ENCODE measurements at regions not wholly inside any gene's neighbourhood (a gene's known extent, or its start where the extent isn't known, plus 50 kb on each side); places are given as distances from the start of the nearest gene placed in this dataset.

GRCh38 chr4:104589264-104589868 is 94.7 kb upstream of the CXXC4 start:
- H3K4me1 ChIP-seq (ENCODE audit: control insufficient read depth, insufficient read depth, low read length), result peaks cover 12% of the 10 kb centered on the region
- TF ChIP-seq CTCF (conservative IDR thresholded peaks at IDR 0.05), result no peak
- H3K4me3 Mint-ChIP-seq, result no peak overlapping the region
- no peaks in the 10 kb centered on the region for H3K9me3 Mint-ChIP-seq
- no peaks in the 10 kb centered on the region for H3K27me3 Mint-ChIP-seq (ENCODE audit: insufficient read depth)
- no peaks in the 10 kb centered on the region for H3K27me3 ChIP-seq (ENCODE audit: control insufficient read depth, insufficient read depth, low read length, poor library complexity, severe bottlenecking)
- no peak overlapping the region for H3K27ac Mint-ChIP-seq
- no peak overlapping the region for H3K9ac ChIP-seq (ENCODE audit: extremely low read depth, low read length, poor library complexity, severe bottlenecking)
- no peaks in the 10 kb centered on the region for H3K36me3 Mint-ChIP-seq (ENCODE audit: low read depth)
- H3K4me1 Mint-ChIP-seq, result peaks cover 35% of the 10 kb centered on the region
- DNase-seq, result no peak
- WGBS, 2 experiments (ENCODE audit: insufficient coverage in 1 of 2, insufficient read length in 1 of 2), result 88% methylated on average over 1 of the region's 1 CpG; no CpG with 5 or more reads in 1 of the 2 experiments
- no peak overlapping the region for H3K27ac ChIP-seq (ENCODE audit: low read depth, low read length)
- no peaks in the 10 kb centered on the region for H3K9me3 ChIP-seq (ENCODE audit: control insufficient read depth, low read length)
- no peak overlapping the region for H3K4me3 ChIP-seq (ENCODE audit: low read length)
- no peaks in the 10 kb centered on the region for H3K36me3 ChIP-seq (ENCODE audit: control insufficient read depth, insufficient read depth, low read length)

GRCh38 chr4:104591510-104591911 is 96.8 kb upstream of the CXXC4 start:
- no peaks in the 10 kb centered on the region for H3K27me3 Mint-ChIP-seq (ENCODE audit: insufficient read depth)
- TF ChIP-seq CTCF (conservative IDR thresholded peaks at IDR 0.05), result no peak
- H3K9me3 Mint-ChIP-seq, result no peaks in the 10 kb centered on the region
- no peaks in the 10 kb centered on the region for H3K36me3 Mint-ChIP-seq (ENCODE audit: low read depth)
- H3K27ac Mint-ChIP-seq, result peak overlapping the region; percentile 94
- peak overlapping the region; percentile 62 for H3K4me3 ChIP-seq (ENCODE audit: low read length)
- peaks cover 12% of the 10 kb centered on the region for H3K4me1 ChIP-seq (ENCODE audit: control insufficient read depth, insufficient read depth, low read length)
- peak overlapping the region; percentile 34 for H3K4me3 Mint-ChIP-seq
- H3K4me1 Mint-ChIP-seq, result peaks cover 35% of the 10 kb centered on the region
- no peaks in the 10 kb centered on the region for H3K36me3 ChIP-seq (ENCODE audit: control insufficient read depth, insufficient read depth, low read length)
- WGBS, 2 experiments (ENCODE audit: insufficient coverage in 1 of 2, insufficient read length in 1 of 2), result 19 to 21% methylated on average over 2 of the region's 2 CpGs
- H3K27ac ChIP-seq (ENCODE audit: low read depth, low read length), result peak overlapping the region; percentile 74
- DNase-seq, result peak; percentile 92
- no peaks in the 10 kb centered on the region for H3K9me3 ChIP-seq (ENCODE audit: control insufficient read depth, low read length)
- H3K9ac ChIP-seq (ENCODE audit: extremely low read depth, low read length, poor library complexity, severe bottlenecking), result peak overlapping the region; percentile 73
- H3K27me3 ChIP-seq (ENCODE audit: control insufficient read depth, insufficient read depth, low read length, poor library complexity, severe bottlenecking), result no peaks in the 10 kb centered on the region

- Histone ChIP-seq H3K4me1 (ENCODE audit: control insufficient read depth, insufficient read depth, low read length) (peaks cover 12% of the 10 kb centered on the region), H3K4me3 (ENCODE audit: low read length) (peak overlapping the region; percentile 62), H3K36me3 (ENCODE audit: control insufficient read depth, insufficient read depth, low read length) (no peaks in the 10 kb centered on the region), H3K9ac (ENCODE audit: extremely low read depth, low read length, poor library complexity, severe bottlenecking) (peak overlapping the region; percentile 73), H3K9me3 (ENCODE audit: control insufficient read depth, low read length) (no peaks in the 10 kb centered on the region), H3K27ac (ENCODE audit: low read depth, low read length) (peak overlapping the region; percentile 74), H3K27me3 (ENCODE audit: control insufficient read depth, insufficient read depth, low read length, poor library complexity, severe bottlenecking) (no peaks in the 10 kb centered on the region)
- Mint-ChIP-seq H3K4me1 (peaks cover 35% of the 10 kb centered on the region), H3K9me3 (no peaks in the 10 kb centered on the region), H3K27me3 (ENCODE audit: insufficient read depth) (no peaks in the 10 kb centered on the region), H3K36me3 (ENCODE audit: low read depth) (no peaks in the 10 kb centered on the region), H3K27ac (peak overlapping the region; percentile 94), H3K4me3 (no peak overlapping the region)
- no peak for TF ChIP-seq CTCF (conservative IDR thresholded peaks at IDR 0.05)
- DNase-seq, result no peak
- WGBS, 2 experiments (ENCODE audit: insufficient coverage in 1 of 2, insufficient read length in 1 of 2), result 80 to 90% methylated on average over 1 of the region's 2 CpGs
These were observed 97.5 kb upstream of the CXXC4 start for GRCh38 chr4:104592183-104592582.
